ENCODE measurements at regions not wholly inside any gene's neighbourhood (a gene's known extent, or its start where the extent isn't known, plus 50 kb on each side); places are given as distances from the start of the nearest gene placed in this dataset.

- DNase-seq (ENCODE audit: low read depth in 4 of 4, low spot score in 3 of 4) = no peak
Observed at GRCh38 chr18:10056506-10056905, 142.7 kb downstream of the VAPA start.

GRCh38 chr18:10057401-10057893 lies 143.6 kb downstream of the VAPA start:
- DNase-seq (ENCODE audit: low read depth in 4 of 4, low spot score in 3 of 4) = no peak

- DNase-seq (ENCODE audit: low read depth in 4 of 4, low spot score in 3 of 4) = no peak
Observed at GRCh38 chr18:10057894-10058791, 144.3 kb downstream of the VAPA start.

- no peak for DNase-seq (ENCODE audit: low read depth in 4 of 4, low spot score in 3 of 4)
Observed at GRCh38 chr18:10059610-10060468, 146.0 kb downstream of the VAPA start.

GRCh38 chr18:10060469-10060782 lies 146.6 kb downstream of the VAPA start:
- no peak for DNase-seq (ENCODE audit: low read depth in 4 of 4, low spot score in 3 of 4)

GRCh38 chr18:10060841-10061240 lies 147.0 kb downstream of the VAPA start:
- no peak for DNase-seq (ENCODE audit: low read depth in 4 of 4, low spot score in 3 of 4)

- DNase-seq (ENCODE audit: low read depth in 4 of 4, low spot score in 3 of 4) = no peak
Observed at GRCh38 chr18:10061566-10062140, 147.8 kb downstream of the VAPA start.

- DNase-seq (ENCODE audit: low read depth in 4 of 4, low spot score in 3 of 4) = no peak
Observed at GRCh38 chr18:10062302-10063300, 148.8 kb downstream of the VAPA start.

GRCh38 chr18:10063489-10063888 lies 149.7 kb downstream of the VAPA start:
- DNase-seq (ENCODE audit: low read depth in 4 of 4, low spot score in 3 of 4) = no peak

- DNase-seq (ENCODE audit: low read depth in 4 of 4, low spot score in 3 of 4) = no peak
Observed at GRCh38 chr18:10064267-10064666, 150.5 kb downstream of the VAPA start.

GRCh38 chr18:10065296-10065695 lies 151.5 kb downstream of the VAPA start:
- DNase-seq (ENCODE audit: low read depth in 4 of 4, low spot score in 3 of 4) = no peak

GRCh38 chr18:10067670-10068659 lies 154.1 kb downstream of the VAPA start:
- no peak for DNase-seq (ENCODE audit: low read depth in 4 of 4, low spot score in 3 of 4)

- DNase-seq (ENCODE audit: low read depth in 4 of 4, low spot score in 3 of 4) = no peak
Observed at GRCh38 chr18:10068766-10069567, 155.2 kb downstream of the VAPA start.

GRCh38 chr18:10070561-10071000 lies 156.8 kb downstream of the VAPA start:
- DNase-seq (ENCODE audit: low read depth in 4 of 4, low spot score in 3 of 4) = no peak

- no peak for DNase-seq (ENCODE audit: low read depth in 4 of 4, low spot score in 3 of 4)
Observed at GRCh38 chr18:10072671-10073175, 158.9 kb downstream of the VAPA start.

- DNase-seq (ENCODE audit: low read depth in 4 of 4, low spot score in 3 of 4) = no peak
Observed at GRCh38 chr18:10074110-10074509, 160.3 kb downstream of the VAPA start.

- no peak for DNase-seq (ENCODE audit: low read depth in 4 of 4, low spot score in 3 of 4)
Observed at GRCh38 chr18:10074728-10075127, 160.9 kb downstream of the VAPA start.
